Upper lobe of left lung (tissue), 4 donors: ENCODE measurements at regions not wholly inside any gene's neighbourhood (a gene's known extent, or its start where the extent isn't known, plus 50 kb on each side); places are given as distances from the start of the nearest gene placed in this dataset.

Source experiments
- POLR2A ChIP-seq, 4 donors: fragments of 450-650 bp; IDR thresholded peaks; one replicate each; pipeline ENCODE4 v1.5.1; 2016 to 2017; ENCODE audit warnings: antibody characterized with exemption in 4 of 4, mild to moderate bottlenecking in 2 of 4
- TF ChIP-seq, protein P1 (sequence below), 6 experiments: fragments of 450-650 bp in 4 of 6; fragments of 200-600 bp in 2 of 6; sonication (generic) in 2 of 6; IDR thresholded peaks; one replicate each; pipeline ENCODE4 v1.5.1; 2016 to 2019; ENCODE audit warnings: antibody characterized with exemption in 6 of 6

DNA sequence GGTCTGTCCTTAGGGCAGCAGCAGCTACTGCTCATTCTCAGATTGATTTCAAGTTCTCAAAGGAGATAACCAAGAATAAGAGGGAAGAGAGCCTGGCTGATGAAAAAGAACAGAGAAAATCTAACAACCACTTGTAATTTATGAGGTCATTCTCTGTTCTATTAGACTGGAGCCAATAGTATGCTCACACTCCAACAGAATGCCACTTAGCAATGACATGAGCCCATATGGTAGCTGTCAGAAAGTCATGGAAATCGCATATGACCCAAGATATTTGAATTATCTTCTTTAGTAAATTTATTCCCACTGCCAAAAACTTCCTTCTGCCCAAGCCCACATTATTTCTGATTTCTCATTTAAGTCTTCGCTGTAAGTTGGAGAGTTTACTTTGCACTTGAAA is 53.7 kb upstream of the PLA2G4A start:
- TF ChIP-seq, protein P1, sequence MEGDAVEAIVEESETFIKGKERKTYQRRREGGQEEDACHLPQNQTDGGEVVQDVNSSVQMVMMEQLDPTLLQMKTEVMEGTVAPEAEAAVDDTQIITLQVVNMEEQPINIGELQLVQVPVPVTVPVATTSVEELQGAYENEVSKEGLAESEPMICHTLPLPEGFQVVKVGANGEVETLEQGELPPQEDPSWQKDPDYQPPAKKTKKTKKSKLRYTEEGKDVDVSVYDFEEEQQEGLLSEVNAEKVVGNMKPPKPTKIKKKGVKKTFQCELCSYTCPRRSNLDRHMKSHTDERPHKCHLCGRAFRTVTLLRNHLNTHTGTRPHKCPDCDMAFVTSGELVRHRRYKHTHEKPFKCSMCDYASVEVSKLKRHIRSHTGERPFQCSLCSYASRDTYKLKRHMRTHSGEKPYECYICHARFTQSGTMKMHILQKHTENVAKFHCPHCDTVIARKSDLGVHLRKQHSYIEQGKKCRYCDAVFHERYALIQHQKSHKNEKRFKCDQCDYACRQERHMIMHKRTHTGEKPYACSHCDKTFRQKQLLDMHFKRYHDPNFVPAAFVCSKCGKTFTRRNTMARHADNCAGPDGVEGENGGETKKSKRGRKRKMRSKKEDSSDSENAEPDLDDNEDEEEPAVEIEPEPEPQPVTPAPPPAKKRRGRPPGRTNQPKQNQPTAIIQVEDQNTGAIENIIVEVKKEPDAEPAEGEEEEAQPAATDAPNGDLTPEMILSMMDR (IDR thresholded peaks at IDR 0.05): no peak
- TF ChIP-seq POLR2A (IDR thresholded peaks at IDR 0.05): no peak
